ENCODE measurements at regions not wholly inside any gene's neighbourhood (a gene's known extent, or its start where the extent isn't known, plus 50 kb on each side); places are given as distances from the start of the nearest gene placed in this dataset.

DNA sequence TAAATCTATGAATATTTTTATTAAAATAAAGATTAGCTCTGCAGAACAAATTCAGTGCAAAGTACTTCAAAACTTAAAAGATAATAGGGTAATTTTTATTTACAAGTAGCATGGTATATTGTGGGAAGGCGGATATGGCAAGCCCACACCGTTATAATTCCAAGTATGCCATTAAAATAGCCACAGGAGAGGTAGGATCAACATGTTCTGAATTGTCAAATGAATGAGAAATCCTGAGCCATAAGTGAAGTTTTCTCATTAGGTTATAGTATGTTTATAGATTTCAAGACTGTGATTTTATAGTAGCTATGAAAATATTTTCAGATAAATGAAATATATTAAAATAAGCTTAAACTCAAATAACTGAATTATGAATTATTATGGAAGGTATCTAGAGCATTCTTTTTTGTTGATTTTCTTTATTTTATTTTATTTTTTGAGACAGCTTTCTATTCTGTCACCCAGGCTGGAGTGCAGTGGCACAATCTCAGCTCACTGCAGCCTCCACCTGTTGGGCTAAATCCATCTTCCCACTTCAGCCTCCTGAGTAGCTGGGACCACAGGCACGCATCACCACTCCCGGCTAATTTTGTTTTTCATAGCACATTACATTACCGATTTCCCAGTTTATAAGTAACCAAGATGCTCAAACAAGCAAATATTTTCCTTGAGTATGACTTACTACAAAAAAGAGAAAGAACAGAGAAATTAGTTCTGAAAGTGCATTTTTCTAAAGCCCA, 956.6 kb downstream of the GATA3 start:
- TF ChIP-seq CTCF (IDR thresholded peaks at IDR 0.05): no peak
- TF ChIP-seq POLR2A (IDR thresholded peaks at IDR 0.05): no peak

Measured in esophagus squamous epithelium (tissue), 4 donors.